ENCODE measurements at regions not wholly inside any gene's neighbourhood (a gene's known extent, or its start where the extent isn't known, plus 50 kb on each side); places are given as distances from the start of the nearest gene placed in this dataset.

DNA sequence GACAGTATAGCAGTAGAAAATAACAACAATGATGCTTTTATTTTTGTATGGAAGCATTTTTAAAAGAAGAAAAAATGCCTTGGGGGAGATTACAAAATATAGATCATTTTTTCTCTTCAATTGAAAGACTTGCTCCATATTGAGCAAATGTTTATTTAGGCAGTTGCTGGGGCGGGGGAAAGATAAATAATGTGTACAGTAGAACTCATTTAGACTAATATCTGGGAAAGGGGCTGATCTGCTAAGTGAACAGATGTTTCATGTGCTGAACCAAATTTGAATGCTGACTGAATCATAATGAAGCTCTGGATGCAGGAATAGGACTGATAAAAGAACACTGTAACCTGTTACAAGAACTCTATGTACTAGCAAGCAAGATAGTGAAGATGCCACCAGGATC lies 457.1 kb upstream of the TENM4 start (continued):
- TF ChIP-seq, protein P1, sequence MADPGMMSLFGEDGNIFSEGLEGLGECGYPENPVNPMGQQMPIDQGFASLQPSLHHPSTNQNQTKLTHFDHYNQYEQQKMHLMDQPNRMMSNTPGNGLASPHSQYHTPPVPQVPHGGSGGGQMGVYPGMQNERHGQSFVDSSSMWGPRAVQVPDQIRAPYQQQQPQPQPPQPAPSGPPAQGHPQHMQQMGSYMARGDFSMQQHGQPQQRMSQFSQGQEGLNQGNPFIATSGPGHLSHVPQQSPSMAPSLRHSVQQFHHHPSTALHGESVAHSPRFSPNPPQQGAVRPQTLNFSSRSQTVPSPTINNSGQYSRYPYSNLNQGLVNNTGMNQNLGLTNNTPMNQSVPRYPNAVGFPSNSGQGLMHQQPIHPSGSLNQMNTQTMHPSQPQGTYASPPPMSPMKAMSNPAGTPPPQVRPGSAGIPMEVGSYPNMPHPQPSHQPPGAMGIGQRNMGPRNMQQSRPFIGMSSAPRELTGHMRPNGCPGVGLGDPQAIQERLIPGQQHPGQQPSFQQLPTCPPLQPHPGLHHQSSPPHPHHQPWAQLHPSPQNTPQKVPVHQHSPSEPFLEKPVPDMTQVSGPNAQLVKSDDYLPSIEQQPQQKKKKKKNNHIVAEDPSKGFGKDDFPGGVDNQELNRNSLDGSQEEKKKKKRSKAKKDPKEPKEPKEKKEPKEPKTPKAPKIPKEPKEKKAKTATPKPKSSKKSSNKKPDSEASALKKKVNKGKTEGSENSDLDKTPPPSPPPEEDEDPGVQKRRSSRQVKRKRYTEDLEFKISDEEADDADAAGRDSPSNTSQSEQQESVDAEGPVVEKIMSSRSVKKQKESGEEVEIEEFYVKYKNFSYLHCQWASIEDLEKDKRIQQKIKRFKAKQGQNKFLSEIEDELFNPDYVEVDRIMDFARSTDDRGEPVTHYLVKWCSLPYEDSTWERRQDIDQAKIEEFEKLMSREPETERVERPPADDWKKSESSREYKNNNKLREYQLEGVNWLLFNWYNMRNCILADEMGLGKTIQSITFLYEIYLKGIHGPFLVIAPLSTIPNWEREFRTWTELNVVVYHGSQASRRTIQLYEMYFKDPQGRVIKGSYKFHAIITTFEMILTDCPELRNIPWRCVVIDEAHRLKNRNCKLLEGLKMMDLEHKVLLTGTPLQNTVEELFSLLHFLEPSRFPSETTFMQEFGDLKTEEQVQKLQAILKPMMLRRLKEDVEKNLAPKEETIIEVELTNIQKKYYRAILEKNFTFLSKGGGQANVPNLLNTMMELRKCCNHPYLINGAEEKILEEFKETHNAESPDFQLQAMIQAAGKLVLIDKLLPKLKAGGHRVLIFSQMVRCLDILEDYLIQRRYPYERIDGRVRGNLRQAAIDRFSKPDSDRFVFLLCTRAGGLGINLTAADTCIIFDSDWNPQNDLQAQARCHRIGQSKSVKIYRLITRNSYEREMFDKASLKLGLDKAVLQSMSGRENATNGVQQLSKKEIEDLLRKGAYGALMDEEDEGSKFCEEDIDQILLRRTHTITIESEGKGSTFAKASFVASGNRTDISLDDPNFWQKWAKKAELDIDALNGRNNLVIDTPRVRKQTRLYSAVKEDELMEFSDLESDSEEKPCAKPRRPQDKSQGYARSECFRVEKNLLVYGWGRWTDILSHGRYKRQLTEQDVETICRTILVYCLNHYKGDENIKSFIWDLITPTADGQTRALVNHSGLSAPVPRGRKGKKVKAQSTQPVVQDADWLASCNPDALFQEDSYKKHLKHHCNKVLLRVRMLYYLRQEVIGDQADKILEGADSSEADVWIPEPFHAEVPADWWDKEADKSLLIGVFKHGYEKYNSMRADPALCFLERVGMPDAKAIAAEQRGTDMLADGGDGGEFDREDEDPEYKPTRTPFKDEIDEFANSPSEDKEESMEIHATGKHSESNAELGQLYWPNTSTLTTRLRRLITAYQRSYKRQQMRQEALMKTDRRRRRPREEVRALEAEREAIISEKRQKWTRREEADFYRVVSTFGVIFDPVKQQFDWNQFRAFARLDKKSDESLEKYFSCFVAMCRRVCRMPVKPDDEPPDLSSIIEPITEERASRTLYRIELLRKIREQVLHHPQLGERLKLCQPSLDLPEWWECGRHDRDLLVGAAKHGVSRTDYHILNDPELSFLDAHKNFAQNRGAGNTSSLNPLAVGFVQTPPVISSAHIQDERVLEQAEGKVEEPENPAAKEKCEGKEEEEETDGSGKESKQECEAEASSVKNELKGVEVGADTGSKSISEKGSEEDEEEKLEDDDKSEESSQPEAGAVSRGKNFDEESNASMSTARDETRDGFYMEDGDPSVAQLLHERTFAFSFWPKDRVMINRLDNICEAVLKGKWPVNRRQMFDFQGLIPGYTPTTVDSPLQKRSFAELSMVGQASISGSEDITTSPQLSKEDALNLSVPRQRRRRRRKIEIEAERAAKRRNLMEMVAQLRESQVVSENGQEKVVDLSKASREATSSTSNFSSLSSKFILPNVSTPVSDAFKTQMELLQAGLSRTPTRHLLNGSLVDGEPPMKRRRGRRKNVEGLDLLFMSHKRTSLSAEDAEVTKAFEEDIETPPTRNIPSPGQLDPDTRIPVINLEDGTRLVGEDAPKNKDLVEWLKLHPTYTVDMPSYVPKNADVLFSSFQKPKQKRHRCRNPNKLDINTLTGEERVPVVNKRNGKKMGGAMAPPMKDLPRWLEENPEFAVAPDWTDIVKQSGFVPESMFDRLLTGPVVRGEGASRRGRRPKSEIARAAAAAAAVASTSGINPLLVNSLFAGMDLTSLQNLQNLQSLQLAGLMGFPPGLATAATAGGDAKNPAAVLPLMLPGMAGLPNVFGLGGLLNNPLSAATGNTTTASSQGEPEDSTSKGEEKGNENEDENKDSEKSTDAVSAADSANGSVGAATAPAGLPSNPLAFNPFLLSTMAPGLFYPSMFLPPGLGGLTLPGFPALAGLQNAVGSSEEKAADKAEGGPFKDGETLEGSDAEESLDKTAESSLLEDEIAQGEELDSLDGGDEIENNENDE (IDR thresholded peaks at IDR 0.05; ENCODE audit: insufficient replicate concordance, low read length): no peak
- TF ChIP-seq RNF2 (IDR thresholded peaks at IDR 0.05; ENCODE audit: borderline replicate concordance, low read depth, low read length, missing control alignments, poor library complexity, severe bottlenecking) (no peak), CBX8 (IDR thresholded peaks at IDR 0.05; ENCODE audit: borderline replicate concordance, low read depth, low read length) (no peak), KDM5A (IDR thresholded peaks at IDR 0.05; ENCODE audit: low read length) (no peak), SIRT6 (IDR thresholded peaks at IDR 0.05; ENCODE audit: low read length) (no peak)

All from H1 (cell line).